NCI-H526 treated with DMSO at 0.1 percent for 48 hours (cell line): ENCODE measurements at regions not wholly inside any gene's neighbourhood (a gene's known extent, or its start where the extent isn't known, plus 50 kb on each side); places are given as distances from the start of the nearest gene placed in this dataset.

Source experiments
- DNase-seq: peaks from one replicate; lab custom pipeline; 2025; lab: John Stamatoyannopoulos, UW

GRCh38 chr2:228705318-228705717, 523.8 kb upstream of the SPHKAP start:
- no peak for DNase-seq

DNA sequence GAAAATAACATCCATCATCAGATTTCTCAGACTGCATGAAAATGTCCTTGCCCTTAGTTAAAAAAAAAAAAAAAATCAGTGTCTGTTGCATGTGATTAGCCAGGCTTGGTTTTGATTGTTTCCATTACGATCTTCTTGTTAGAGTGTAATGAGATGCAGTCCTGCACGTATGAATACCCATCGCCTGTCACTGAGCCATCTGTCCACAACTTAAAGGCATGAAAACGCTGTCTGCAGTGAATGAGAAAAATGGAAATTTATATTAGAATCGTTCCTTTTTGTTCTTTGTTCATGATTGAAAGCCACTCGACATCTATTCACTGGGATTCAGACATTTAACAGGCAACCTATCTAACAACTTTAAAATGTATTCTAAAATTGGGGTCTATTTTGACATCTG, 521.7 kb upstream of the SPHKAP start:
- no peak for DNase-seq

- no peak for DNase-seq
Observed at GRCh38 chr2:228701506-228701905, 520.0 kb upstream of the SPHKAP start.

DNA sequence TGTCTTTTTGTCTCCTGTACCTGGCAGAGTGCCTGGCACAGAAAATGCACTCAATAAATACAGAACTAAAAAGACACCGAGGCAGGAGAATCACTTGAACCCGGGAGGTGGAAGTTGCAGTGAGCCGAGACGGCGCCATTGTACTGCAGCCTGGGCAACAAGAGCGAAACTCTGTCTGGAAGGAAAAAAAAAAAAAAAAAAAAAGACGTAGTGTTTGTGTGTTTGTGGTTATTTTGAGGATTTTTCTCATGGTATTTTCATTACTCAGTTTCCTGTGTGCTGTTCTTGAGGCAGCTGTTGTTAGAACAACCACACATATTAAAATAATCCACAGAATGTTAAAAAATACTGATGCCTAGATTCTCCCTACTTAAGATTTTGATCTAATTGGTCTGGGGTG, 519.2 kb upstream of the SPHKAP start:
- no peak for DNase-seq

GRCh38 chr2:228699888-228700287, 518.4 kb upstream of the SPHKAP start:
- no peak for DNase-seq

DNA sequence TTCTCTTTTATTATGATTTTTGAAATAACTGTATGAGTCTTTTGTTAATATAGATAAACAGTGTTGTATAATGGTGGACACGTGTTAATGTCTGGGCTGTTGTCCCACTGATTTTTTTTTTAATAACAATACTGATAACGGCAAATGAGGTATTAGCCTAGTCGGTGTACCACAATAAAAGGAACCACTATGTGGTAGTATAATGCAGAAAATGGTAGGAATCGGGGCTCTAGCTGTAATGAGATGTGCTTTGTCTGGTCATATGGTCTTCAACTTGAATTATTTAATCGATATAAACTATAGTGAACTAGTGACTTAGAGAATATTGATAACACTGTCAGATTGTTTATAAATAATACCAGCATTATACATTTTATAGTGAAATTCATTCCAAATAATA, 517.9 kb upstream of the SPHKAP start:
- DNase-seq, result peak; percentile 9

DNA sequence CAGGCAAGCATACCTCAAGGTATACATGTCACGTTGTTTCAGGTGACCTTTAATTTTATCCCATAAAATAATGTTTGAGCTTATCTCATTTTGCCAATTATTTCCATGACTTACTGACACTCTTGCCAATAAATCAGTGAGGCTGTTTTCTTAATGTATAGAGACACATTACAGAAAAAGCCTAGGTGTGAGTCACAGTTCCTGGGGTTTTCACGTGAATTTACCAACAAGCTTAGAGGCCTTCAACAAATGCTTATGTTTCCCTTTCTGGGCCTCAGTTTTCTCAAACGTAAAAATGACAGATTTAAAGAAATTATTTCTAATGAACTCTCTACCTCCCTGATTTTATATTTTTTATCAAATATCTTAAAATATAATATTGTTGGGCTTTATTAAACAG, 517.5 kb upstream of the SPHKAP start:
- no peak for DNase-seq

GRCh38 chr2:228697456-228697855, 516.0 kb upstream of the SPHKAP start:
- DNase-seq, result no peak

DNA sequence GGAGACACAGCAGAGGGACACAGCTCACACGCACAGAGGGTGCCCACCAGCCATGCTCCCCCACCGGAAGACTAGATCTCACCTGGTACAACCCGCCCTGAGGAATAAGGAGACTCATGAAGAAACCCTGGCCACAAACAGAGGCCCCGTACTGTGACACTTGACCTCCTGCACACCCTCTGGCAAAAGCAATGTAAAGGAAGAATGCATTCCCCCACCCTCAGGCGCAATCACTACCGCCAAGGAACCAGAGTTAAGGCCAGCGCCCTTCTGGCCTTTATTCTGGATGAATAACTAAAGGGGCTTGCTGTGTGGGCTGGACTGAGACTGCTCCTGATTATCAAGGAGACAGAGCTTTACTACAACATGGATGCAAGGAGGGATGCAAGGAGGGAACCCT, 509.2 kb upstream of the SPHKAP start:
- DNase-seq, result no peak

DNA sequence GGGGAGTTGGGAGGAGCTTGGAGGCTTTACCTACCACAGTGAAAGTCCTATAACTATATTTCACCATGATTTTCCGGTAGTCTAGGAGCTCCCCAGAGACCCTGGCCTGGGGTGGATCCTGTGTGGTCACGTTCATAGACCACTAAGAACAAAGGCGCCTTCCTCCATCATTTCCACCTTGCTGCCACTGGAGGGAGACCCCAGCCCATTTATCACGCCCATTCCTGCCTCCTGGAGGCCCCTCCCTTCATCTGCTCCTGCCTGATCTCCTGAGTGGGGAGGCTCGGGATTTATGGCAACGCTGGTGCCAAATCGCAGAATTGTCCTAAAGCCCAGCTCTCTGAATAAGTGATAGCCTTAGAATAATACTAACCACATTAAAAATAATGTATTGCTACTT, 507.6 kb upstream of the SPHKAP start:
- peak; percentile 15 for DNase-seq

DNA sequence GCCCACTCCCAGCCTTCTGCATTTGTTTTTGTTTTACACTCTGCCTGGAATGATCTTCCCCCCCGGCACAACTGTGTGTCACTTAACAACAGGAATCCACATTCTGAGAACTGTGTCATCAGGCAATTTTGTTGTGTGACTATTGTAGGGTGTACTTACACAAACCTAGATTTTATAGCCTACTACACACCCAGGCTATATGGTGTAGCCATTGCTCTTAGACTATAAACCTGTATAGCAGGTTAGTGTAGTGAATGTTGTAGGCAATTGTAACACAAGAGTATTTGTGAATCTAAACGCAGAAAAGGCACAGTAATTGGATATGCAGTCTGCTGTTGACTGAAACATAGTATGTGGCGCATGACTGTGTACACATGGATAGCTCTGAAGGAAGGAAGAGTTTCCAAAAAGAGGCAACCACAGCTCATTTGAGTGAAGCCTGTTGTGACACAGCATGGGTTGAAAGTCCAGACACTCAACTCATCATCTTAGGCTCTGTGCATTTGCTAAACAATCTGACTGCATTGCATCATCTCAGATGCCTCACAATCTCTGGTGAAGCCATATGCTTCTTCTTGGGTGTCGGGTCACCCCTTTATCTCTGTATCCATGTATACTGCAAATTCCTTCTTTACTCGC, 506.6 kb upstream of the SPHKAP start:
- no peak for DNase-seq

DNA sequence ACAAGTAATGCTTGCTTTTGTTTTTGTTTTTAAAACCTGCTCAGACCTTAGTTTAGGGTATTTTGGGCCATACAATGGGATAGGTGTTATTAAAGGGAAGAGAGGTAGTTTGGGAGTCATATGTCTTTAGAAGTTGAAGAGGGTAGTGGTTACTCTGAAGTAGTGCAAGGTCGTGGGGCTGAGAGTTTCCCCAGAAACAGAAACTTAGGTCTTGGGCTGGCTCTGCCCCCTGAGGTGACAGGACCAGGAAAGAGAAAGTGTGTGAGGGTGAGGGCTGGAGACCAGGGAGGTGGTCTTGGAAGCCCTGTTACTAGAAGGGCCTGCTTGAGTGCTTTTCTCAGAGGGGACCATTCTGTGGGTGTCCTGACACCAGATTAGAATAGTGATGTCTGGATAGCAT, 500.5 kb upstream of the SPHKAP start:
- DNase-seq, result no peak

GRCh38 chr2:228681426-228681825, 499.9 kb upstream of the SPHKAP start:
- peak; percentile 5 for DNase-seq

DNA sequence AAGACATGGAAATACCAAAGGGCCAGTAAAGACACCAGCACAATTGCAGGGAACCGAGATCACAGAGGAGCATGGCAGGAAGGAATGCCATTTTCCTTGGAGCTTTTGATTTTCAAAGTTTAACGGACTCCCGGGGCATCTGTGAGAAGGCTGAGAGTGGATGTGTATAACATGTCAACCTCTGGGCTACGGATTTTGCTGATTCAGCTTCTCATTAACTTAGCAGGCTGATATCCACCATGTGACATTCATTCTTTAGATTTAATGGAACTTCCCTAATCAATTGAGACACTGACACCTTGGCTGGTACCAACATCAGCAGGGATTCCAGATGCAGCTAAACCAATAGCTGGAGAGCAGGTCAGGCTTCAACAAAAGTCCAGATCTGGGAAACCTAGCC, 496.6 kb upstream of the SPHKAP start:
- no peak for DNase-seq

GRCh38 chr2:228675646-228676045, 494.2 kb upstream of the SPHKAP start:
- DNase-seq, result no peak

DNA sequence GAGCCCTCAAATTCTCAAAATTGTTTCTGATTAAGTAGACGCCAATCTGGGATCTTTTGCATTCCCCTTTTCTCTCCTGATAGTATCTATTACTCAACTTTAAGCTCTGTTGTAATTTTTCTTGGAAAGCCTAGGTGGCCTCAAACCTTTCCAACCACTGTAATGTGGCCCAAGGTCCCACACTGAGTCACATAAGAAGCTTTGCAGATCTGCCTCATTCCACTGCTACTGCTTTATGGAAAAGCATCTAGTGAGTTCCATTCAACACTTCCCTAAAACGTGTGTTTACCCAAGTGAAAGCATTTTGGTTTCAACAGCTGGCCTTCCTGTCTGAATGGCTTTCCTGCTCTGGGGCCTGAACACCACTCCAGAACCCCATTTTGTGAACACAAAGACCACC, 493.6 kb upstream of the SPHKAP start:
- no peak for DNase-seq

DNA sequence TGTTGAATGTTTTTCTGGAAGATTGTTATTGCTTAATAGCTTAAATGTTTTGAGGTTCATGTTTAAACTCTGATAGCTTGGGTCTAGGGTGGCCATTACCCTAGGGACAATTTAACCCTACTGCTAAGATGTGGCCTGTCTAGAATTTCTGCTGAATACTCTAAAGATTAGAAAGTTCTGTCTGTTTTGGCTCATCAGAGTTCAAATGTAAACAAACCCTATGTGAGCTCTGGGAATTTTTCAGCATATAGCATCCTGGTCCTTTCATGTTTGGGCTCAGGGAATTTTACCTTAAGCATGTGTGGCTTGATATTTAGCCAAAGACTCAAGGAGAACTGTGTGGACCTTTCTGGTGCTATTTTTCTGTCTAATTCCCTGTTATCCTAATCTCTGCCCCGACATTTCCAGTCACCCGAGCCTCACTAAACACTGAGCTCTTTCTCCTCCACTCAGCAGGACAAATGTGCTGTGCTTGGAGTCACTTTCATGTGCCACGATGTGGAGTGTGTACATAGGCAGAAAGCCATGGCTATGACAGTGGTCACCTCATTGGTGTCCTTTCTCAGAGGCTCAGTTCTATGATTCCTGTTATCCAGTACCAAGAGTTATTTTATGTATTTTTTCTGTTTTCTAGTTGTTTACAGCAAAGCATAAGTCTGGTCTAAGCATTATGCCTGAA, 492.5 kb upstream of the SPHKAP start:
- no peak for DNase-seq

- DNase-seq, result no peak
Observed at GRCh38 chr2:228669690-228670089, 488.2 kb upstream of the SPHKAP start.

DNA sequence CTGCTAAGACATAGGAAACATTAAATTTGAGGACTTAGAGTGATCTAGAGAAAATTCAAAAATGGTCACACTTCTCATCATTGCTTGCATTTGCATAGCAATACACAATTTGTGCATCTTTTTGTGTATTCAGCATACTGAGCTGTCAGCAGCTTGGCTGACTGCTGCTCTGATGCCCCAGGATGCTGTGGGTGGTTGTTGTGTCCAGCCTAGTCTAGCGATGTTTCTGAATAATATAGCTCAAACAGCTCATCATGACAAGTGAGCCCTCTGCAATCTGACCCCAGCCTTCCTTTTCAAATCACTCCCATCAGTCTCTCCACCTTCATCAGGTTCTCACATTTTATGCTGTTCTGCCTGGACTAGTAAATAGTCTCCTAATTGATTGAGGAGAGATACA, 483.7 kb upstream of the SPHKAP start:
- no peak for DNase-seq

- no peak for DNase-seq
Observed at GRCh38 chr2:228658998-228659397, 477.5 kb upstream of the SPHKAP start.

GRCh38 chr2:228657807-228658402, 476.4 kb upstream of the SPHKAP start:
- peak; percentile 68 for DNase-seq

DNA sequence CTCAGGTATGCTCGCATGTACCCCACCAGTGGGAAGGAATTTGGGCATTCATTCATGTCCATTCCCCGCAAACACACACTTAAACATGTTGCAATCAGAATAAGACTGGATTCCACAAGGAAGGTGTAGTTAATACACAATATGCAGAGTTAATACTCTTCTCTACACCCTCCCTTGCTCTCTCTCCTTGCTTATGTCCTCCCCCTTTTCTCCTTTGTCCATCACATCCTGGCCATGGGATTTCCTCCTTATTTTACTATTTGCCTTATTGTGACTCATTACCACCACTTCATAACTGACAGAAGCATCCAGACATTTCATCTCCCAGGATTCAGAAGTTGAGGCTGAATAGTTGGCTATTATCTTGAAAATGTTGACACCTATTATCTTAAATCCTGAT, 473.8 kb upstream of the SPHKAP start:
- no peak for DNase-seq

GRCh38 chr2:228654707-228655106, 473.2 kb upstream of the SPHKAP start:
- DNase-seq, result no peak

DNA sequence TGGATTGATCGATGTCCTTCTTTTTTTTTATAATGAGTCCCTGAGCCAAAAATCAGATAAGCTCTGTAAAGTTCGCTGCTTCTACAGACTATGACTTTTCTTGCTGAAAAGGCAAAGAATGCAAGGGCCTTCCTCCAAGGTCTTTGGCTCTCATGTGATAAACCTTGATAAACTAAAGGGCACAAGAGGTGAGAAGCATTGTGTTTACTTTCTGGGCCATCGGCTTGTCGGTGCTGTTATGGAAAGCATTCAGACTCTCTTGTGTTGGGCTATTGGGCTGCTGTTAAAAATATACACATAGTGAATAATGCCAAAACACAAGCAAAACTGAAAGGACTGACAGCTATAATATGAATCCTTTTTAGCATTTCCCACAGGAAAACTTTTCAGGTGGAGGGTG, 472.4 kb upstream of the SPHKAP start:
- DNase-seq, result no peak
